Neural cell (in vitro differentiated cells): ENCODE measurements at regions not wholly inside any gene's neighbourhood (a gene's known extent, or its start where the extent isn't known, plus 50 kb on each side); places are given as distances from the start of the nearest gene placed in this dataset.

ENCODE experiments used
- H2AFZ ChIP-seq: fragments of 200-600, 300-800 bp; sonication (generic), shearing (Covaris generic); 2 replicates; pipeline ENCODE4 v1.6.0; 2014; ENCODE audit warnings: low read depth, mild to moderate bottlenecking, antibody characterized with exemption, low read length, moderate library complexity
- H3F3A ChIP-seq: fragments of 200-600 bp; shearing (Covaris generic); 2 replicates; pipeline ENCODE4 v1.6.1; 2016; ENCODE audit warnings: mild to moderate bottlenecking, moderate library complexity, mixed read lengths, antibody characterized with exemption, low read length; ENCODE audit not compliant: insufficient read depth, poor library complexity, severe bottlenecking
- H3K27ac ChIP-seq: fragments of 200-600, 300-800 bp; sonication (generic), shearing (Covaris generic); 2 replicates; pipeline ENCODE4 v1.5.1; 2014; ENCODE audit warnings: mild to moderate bottlenecking, low read length, moderate library complexity
- H3K27me3 ChIP-seq: fragments of 300-800, 200-600 bp; sonication (generic), shearing (Covaris generic); 2 replicates; pipeline ENCODE4 v1.6.0; 2014; ENCODE audit warnings: mild to moderate bottlenecking, low read depth, low read length, moderate library complexity; ENCODE audit not compliant: insufficient read depth
- H3K36me3 ChIP-seq: fragments of 300-800, 200-600 bp; sonication (generic), shearing (Covaris generic); 2 replicates; pipeline ENCODE4 v1.5.1; 2014; ENCODE audit warnings: mild to moderate bottlenecking, antibody characterized with exemption, low read length, moderate library complexity; ENCODE audit not compliant: insufficient read depth
- H3K4me2 ChIP-seq: fragments of 300-800, 200-600 bp; sonication (generic), shearing (Covaris generic); 2 replicates; pipeline ENCODE4 v1.6.0; 2014; ENCODE audit warnings: mild to moderate bottlenecking, low read length
- H3K4me3 ChIP-seq: fragments of 300-800, 200-600 bp; sonication (generic), shearing (Covaris generic); 2 replicates; pipeline ENCODE4 v1.5.1; 2014; ENCODE audit warnings: mild to moderate bottlenecking, low read length, moderate library complexity
- H3K79me2 ChIP-seq: fragments of 200-600 bp; shearing (Covaris generic); replicated peaks from 2 replicates; pipeline ENCODE4 v1.6.0; 2014; ENCODE audit warnings: mild to moderate bottlenecking, low read length, moderate library complexity; ENCODE audit not compliant: insufficient read depth
- H3K9ac ChIP-seq: fragments of 300-800, 200-600 bp; sonication (generic), shearing (Covaris generic); 2 replicates; pipeline ENCODE4 v1.6.1; 2016; ENCODE audit warnings: mild to moderate bottlenecking, low read length, mixed read lengths
- H3K9me2 ChIP-seq: fragments of 200-600 bp; shearing (Covaris generic); 2 replicates; pipeline ENCODE4 v1.6.1; 2016; ENCODE audit warnings: mild to moderate bottlenecking, low read length, mixed read lengths; ENCODE audit not compliant: insufficient read depth
- H3K9me3 ChIP-seq: fragments of 200-600, 300-800 bp; sonication (generic), shearing (Covaris generic); 2 replicates; pipeline ENCODE4 v1.6.1; 2016; ENCODE audit warnings: mild to moderate bottlenecking, mixed run types, low read length, moderate library complexity, mixed read lengths
- H4K20me1 ChIP-seq: fragments of 200-600 bp; shearing (Covaris generic); 2 replicates; pipeline ENCODE4 v1.6.1; 2016; ENCODE audit warnings: mild to moderate bottlenecking, mixed run types; ENCODE audit not compliant: insufficient read depth
- CTCF ChIP-seq: fragments of 450-650 bp; IDR thresholded peaks from 2 replicates; pipeline ENCODE4 v1.5.1; 2014; ENCODE audit warnings: antibody characterized with exemption, mild to moderate bottlenecking, moderate library complexity; ENCODE audit not compliant: poor library complexity, severe bottlenecking
- EP300 ChIP-seq: fragments of 450-650 bp; conservative IDR thresholded peaks from 2 replicates; pipeline ENCODE4 v1.6.1; 2014; ENCODE audit warnings: antibody characterized with exemption, mild to moderate bottlenecking, moderate library complexity; ENCODE audit not compliant: poor library complexity, severe bottlenecking
- EZH2 ChIP-seq: fragments of 200-600, 300-800 bp; shearing (Covaris generic), sonication (generic); IDR thresholded peaks from 2 replicates; pipeline ENCODE4 v1.6.1; 2014; ENCODE audit warnings: antibody characterized with exemption, low read length, borderline replicate concordance, mild to moderate bottlenecking; ENCODE audit not compliant: insufficient read depth, poor library complexity, severe bottlenecking
- MXI1 ChIP-seq: fragments of 450-650 bp; conservative IDR thresholded peaks from 2 replicates; pipeline ENCODE4 v1.6.1; 2014; ENCODE audit warnings: antibody characterized with exemption, mild to moderate bottlenecking; ENCODE audit not compliant: poor library complexity, severe bottlenecking
- POLR2AphosphoS5 ChIP-seq: IDR thresholded peaks from 2 replicates; pipeline ENCODE4 v1.6.1; 2012
- RAD21 ChIP-seq: fragments of 450-650 bp; conservative IDR thresholded peaks from 2 replicates; pipeline ENCODE4 v1.6.1; 2014; ENCODE audit warnings: antibody characterized with exemption, mild to moderate bottlenecking, moderate library complexity
- REST ChIP-seq: IDR thresholded peaks from 2 replicates; pipeline ENCODE4 v1.6.1; 2012; ENCODE audit warnings: borderline replicate concordance
- SMC3 ChIP-seq: fragments of 450-650 bp; conservative IDR thresholded peaks from 2 replicates; pipeline ENCODE4 v1.6.1; 2014; ENCODE audit warnings: antibody characterized with exemption, mild to moderate bottlenecking, moderate library complexity; ENCODE audit not compliant: poor library complexity
- TAF1 ChIP-seq: IDR thresholded peaks from 2 replicates; pipeline ENCODE4 v1.6.1; 2012; ENCODE audit warnings: low read depth

- no peaks in the 10 kb centered on the region for H3K9me2 ChIP-seq
- no peak overlapping the region for H3K4me3 ChIP-seq
- TF ChIP-seq RAD21 (no peak), EP300 (no peak), MXI1 (no peak), POLR2AphosphoS5 (no peak), SMC3 (no peak), CTCF (no peak), REST (no peak), EZH2 (no peak), TAF1 (no peak)
- H3K27me3 ChIP-seq: no peaks in the 10 kb centered on the region
- no peaks in the 10 kb centered on the region for H3K36me3 ChIP-seq
- H4K20me1 ChIP-seq: no peaks in the 10 kb centered on the region
- no peak overlapping the region for H2AFZ ChIP-seq
- no peak overlapping the region for H3K4me2 ChIP-seq
- H3K9ac ChIP-seq: no peak overlapping the region
- no peak overlapping the region for H3K27ac ChIP-seq
- no peaks in the 10 kb centered on the region for H3K9me3 ChIP-seq
- no peaks in the 10 kb centered on the region for H3K79me2 ChIP-seq
- no peaks in the 10 kb centered on the region for H3F3A ChIP-seq
Measured at GRCh38 chr7:109126404-109127050, 556.9 kb downstream of the DNAJB9 start.

- Histone ChIP-seq H3K9ac (no peak overlapping the region), H3K27me3 (no peaks in the 10 kb centered on the region), H3K27ac (no peak overlapping the region), H2AFZ (no peak overlapping the region), H4K20me1 (no peaks in the 10 kb centered on the region), H3K4me2 (no peak overlapping the region), H3F3A (no peaks in the 10 kb centered on the region), H3K36me3 (no peaks in the 10 kb centered on the region), H3K9me3 (no peaks in the 10 kb centered on the region), H3K4me3 (no peak overlapping the region), H3K9me2 (no peaks in the 10 kb centered on the region), H3K79me2 (no peaks in the 10 kb centered on the region)
- TF ChIP-seq TAF1 (no peak), SMC3 (no peak), REST (no peak), MXI1 (no peak), CTCF (no peak), EZH2 (no peak)
Measured at GRCh38 chr7:109127145-109127544, 557.5 kb downstream of the DNAJB9 start.
